Testis (tissue), 2 donors: ENCODE measurements at regions not wholly inside any gene's neighbourhood (a gene's known extent, or its start where the extent isn't known, plus 50 kb on each side); places are given as distances from the start of the nearest gene placed in this dataset.

Experiments used
- POLR2A ChIP-seq: fragments of 450-650 bp; IDR thresholded peaks from one replicate; pipeline ENCODE4 v1.6.1; 2017; ENCODE audit warnings: antibody characterized with exemption, mild to moderate bottlenecking, moderate library complexity
- TF ChIP-seq, protein P1 (sequence below), 3 experiments: fragments of 450-650 bp in 2 of 3; fragments of 200-600 bp in 1 of 3; sonication (generic) in 1 of 3; IDR thresholded peaks; one replicate each; pipeline ENCODE4 v1.5.1; 2016 to 2019; ENCODE audit warnings: antibody characterized with exemption in 3 of 3, mild to moderate bottlenecking in 2 of 3, moderate library complexity in 1 of 3

DNA sequence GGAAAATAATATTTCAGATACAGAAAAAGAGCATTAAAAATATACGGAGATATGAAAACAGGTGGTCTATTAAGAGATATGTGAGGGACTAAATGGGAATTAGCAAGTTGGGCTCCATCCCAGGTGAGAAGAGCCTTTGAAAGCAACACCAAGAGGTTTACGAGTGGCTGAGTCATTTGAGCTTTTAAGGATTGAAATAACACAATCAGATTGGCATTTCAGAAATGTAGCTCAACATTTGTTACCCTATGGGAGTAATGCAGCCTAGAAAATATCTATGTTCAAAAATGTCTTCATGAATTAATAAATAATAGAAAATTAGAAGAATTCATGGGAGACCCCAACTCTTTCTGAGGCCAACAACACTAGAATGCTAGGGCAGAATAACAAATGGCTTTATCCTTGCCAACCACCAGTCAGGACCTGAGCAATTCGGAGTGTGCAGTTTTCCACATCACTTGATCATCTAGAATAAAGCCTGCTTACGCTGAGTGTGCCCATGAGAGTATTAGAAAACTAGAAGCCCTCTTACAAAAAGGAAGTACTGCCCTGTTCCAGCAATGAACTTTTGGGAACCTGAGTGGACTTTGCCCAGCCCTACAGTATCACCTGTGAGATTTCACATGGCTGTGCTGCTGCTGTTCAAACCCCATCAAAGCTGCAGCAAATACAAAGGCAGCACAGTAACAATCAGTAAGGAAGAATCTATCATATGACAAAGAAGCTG is 538.0 kb upstream of the CAMK1G start:
- TF ChIP-seq, protein P1, sequence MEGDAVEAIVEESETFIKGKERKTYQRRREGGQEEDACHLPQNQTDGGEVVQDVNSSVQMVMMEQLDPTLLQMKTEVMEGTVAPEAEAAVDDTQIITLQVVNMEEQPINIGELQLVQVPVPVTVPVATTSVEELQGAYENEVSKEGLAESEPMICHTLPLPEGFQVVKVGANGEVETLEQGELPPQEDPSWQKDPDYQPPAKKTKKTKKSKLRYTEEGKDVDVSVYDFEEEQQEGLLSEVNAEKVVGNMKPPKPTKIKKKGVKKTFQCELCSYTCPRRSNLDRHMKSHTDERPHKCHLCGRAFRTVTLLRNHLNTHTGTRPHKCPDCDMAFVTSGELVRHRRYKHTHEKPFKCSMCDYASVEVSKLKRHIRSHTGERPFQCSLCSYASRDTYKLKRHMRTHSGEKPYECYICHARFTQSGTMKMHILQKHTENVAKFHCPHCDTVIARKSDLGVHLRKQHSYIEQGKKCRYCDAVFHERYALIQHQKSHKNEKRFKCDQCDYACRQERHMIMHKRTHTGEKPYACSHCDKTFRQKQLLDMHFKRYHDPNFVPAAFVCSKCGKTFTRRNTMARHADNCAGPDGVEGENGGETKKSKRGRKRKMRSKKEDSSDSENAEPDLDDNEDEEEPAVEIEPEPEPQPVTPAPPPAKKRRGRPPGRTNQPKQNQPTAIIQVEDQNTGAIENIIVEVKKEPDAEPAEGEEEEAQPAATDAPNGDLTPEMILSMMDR (IDR thresholded peaks at IDR 0.05), result no peak
- no peak for TF ChIP-seq POLR2A
